GM23338 (cell line): ENCODE measurements at regions not wholly inside any gene's neighbourhood (a gene's known extent, or its start where the extent isn't known, plus 50 kb on each side); places are given as distances from the start of the nearest gene placed in this dataset.
A peak's percentile ranks its signal among the peaks of the same experiment; 100 is the strongest.

Source experiments
- ATAC-seq: fragments of 200-7000 bp; cut with Tn5 transposase; 3 replicates; pipeline ENCODE4 v1.9.1; 2020
- DNase-seq: peaks from one replicate; pipeline ENCODE4 v3.0.0-alpha.2; 2015; ENCODE audit warnings: low spot score
- H2AFZ ChIP-seq: fragments of 200-600 bp; sonication (generic); 2 replicates; pipeline ENCODE4 v1.8.0; 2016; ENCODE audit warnings: antibody characterized with exemption, mild to moderate bottlenecking, moderate library complexity
- H3F3A ChIP-seq: fragments of 200-600 bp; sonication (generic); replicated peaks from 2 replicates; pipeline ENCODE4 v1.8.0; 2017; ENCODE audit warnings: antibody characterized with exemption, mixed run types, low read depth
- H3K27ac ChIP-seq: fragments of 200-600 bp; sonication (generic); 2 replicates; pipeline ENCODE4 v1.6.1; 2016; ENCODE audit warnings: low read depth
- H3K27me3 ChIP-seq: fragments of 200-600 bp; sonication (generic); 2 replicates; pipeline ENCODE4 v1.8.0; 2016; ENCODE audit warnings: mild to moderate bottlenecking, mixed run types, moderate library complexity; ENCODE audit not compliant: insufficient read depth
- H3K36me3 ChIP-seq: fragments of 200-600 bp; sonication (generic); 2 replicates; pipeline ENCODE4 v1.8.0; 2016; ENCODE audit warnings: mild to moderate bottlenecking; ENCODE audit not compliant: insufficient read depth
- H3K4me1 ChIP-seq: fragments of 200-600 bp; sonication (generic); 2 replicates; pipeline ENCODE4 v1.8.0; 2016; ENCODE audit warnings: mild to moderate bottlenecking, moderate library complexity; ENCODE audit not compliant: insufficient read depth
- H3K4me2 ChIP-seq: fragments of 200-600 bp; sonication (generic); 2 replicates; pipeline ENCODE4 v1.7.1; 2017; ENCODE audit warnings: mixed run types
- H3K4me3 ChIP-seq: fragments of 200-600 bp; sonication (generic); 2 replicates; pipeline ENCODE4 v1.6.1; 2016; ENCODE audit warnings: mixed run types
- H3K79me2 ChIP-seq: fragments of 200-600 bp; sonication (generic); replicated peaks from 2 replicates; pipeline ENCODE4 v1.8.0; 2017; ENCODE audit warnings: mild to moderate bottlenecking; ENCODE audit not compliant: insufficient read depth
- H3K9me2 ChIP-seq: fragments of 200-600 bp; sonication (generic); 2 replicates; pipeline ENCODE4 v1.8.0; 2017; ENCODE audit not compliant: insufficient read depth
- H4K20me1 ChIP-seq: fragments of 200-600 bp; sonication (generic); replicated peaks from 2 replicates; pipeline ENCODE4 v1.8.0; 2017; ENCODE audit warnings: mild to moderate bottlenecking; ENCODE audit not compliant: insufficient read depth
- H3K27ac Mint-ChIP-seq: 2 replicates; pipeline ENCODE4 v1.8.0; 2020; ENCODE audit warnings: inconsistent platforms, mild to moderate bottlenecking, moderate library complexity, mixed read lengths
- H3K27me3 Mint-ChIP-seq: 3 replicates; pipeline ENCODE4 v1.8.0; 2022; ENCODE audit warnings: low read depth, mild to moderate bottlenecking, moderate library complexity, mixed read lengths, inconsistent platforms; ENCODE audit not compliant: insufficient read depth, poor library complexity
- H3K36me3 Mint-ChIP-seq: 3 replicates; pipeline ENCODE4 v1.8.0; 2021; ENCODE audit warnings: low read depth, mild to moderate bottlenecking, inconsistent platforms, moderate library complexity, mixed read lengths
- H3K4me1 Mint-ChIP-seq: 3 replicates; pipeline ENCODE4 v1.8.0; 2020; ENCODE audit warnings: mild to moderate bottlenecking, inconsistent platforms, mixed read lengths
- H3K4me3 Mint-ChIP-seq: 3 replicates; pipeline ENCODE4 v1.8.0; 2021; ENCODE audit warnings: moderate library complexity, mild to moderate bottlenecking, inconsistent platforms, mixed read lengths
- H3K9me3 Mint-ChIP-seq: 3 replicates; pipeline ENCODE4 v1.8.0; 2020; ENCODE audit warnings: moderate library complexity, mild to moderate bottlenecking, inconsistent platforms, mixed read lengths
- CREB1 ChIP-seq: fragments of 250-450 bp; sonication (Bioruptor Pico); IDR thresholded peaks from 2 replicates; pipeline ENCODE4 v1.5.0; 2020; ENCODE audit warnings: low read depth, mild to moderate bottlenecking, moderate library complexity
- EZH2 ChIP-seq: fragments of 200-600 bp; sonication (generic); IDR thresholded peaks from one replicate; pipeline ENCODE4 v1.8.0; 2017; ENCODE audit warnings: antibody characterized with exemption, mild to moderate bottlenecking, low read depth; ENCODE audit not compliant: unreplicated experiment
- JUNB ChIP-seq: IDR thresholded peaks from one replicate; pipeline ENCODE4 v1.6.1; 2016; ENCODE audit warnings: antibody characterized with exemption; ENCODE audit not compliant: unreplicated experiment
- POLR2AphosphoS5 ChIP-seq: IDR thresholded peaks from 2 replicates; pipeline ENCODE4 v1.6.1; 2016; ENCODE audit warnings: antibody characterized with exemption, low read depth
- STAT1 ChIP-seq: IDR thresholded peaks from one replicate; pipeline ENCODE4 v1.6.1; 2016; ENCODE audit warnings: antibody characterized with exemption; ENCODE audit not compliant: unreplicated experiment
- ZNF331 ChIP-seq: fragments of 250-450 bp; sonication (Bioruptor Pico); IDR thresholded peaks from 2 replicates; pipeline ENCODE4 v1.5.0; 2020; ENCODE audit warnings: low read depth, mild to moderate bottlenecking, moderate library complexity
- TF ChIP-seq, protein P1 (sequence below): IDR thresholded peaks from one replicate; pipeline ENCODE4 v1.6.1; 2018; ENCODE audit warnings: antibody characterized with exemption; ENCODE audit not compliant: unreplicated experiment
- TF ChIP-seq, protein P2 (sequence below): fragments of 250-450 bp; sonication (Bioruptor Pico); IDR thresholded peaks from 2 replicates; pipeline ENCODE4 v1.5.0; 2020; ENCODE audit warnings: mild to moderate bottlenecking, moderate library complexity
- TF ChIP-seq, protein P3 (sequence below), 2 experiments: fragments of 200-600 bp in 1 of 2; sonication (generic) in 1 of 2; conservative IDR thresholded peaks; 2 replicates each; pipeline versions ENCODE4 v1.5.1 to v1.6.1; 2016 to 2017; ENCODE audit warnings: antibody characterized with exemption in 2 of 2, low read depth in 2 of 2, mild to moderate bottlenecking in 2 of 2, moderate library complexity in 1 of 2

DNA sequence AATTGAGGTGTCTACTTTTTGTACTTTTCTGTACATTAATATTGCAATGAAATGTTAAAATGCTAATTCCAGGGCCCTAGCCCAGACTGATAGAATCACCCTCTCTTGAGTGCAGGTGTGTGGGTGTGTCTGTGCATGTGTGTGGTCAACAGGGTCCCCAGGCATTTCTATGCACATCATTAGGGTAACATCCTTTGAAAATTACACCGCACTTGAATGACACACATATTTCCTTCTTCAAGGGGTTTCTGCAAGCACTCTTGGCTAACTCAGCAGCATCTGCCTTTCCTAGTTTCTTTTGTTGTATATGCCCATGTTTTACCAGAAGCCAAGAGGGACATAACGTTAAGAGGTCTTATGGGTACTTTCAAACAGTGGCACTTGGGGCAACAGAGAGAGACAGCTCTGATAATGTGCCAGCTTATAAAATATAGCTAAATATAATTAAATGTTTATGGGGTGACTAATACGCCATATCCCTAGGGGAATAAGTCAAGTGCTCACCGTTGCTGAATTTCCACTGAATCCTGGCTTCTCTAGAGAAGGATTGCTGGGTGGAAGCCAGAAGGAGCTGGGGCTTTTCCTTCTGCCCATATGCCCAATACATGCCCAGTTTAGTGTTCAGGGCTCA is 54.5 kb upstream of the LRIG1 start:
- no peak overlapping the region for H3K4me3 Mint-ChIP-seq
- Histone ChIP-seq H3K79me2 (no peaks in the 10 kb centered on the region), H3K4me1 (peaks cover 34% of the 10 kb centered on the region), H3K9me2 (no peaks in the 10 kb centered on the region), H3K27ac (no peak overlapping the region), H3K4me3 (no peak overlapping the region), H3K27me3 (no peaks in the 10 kb centered on the region), H3K4me2 (peak overlapping the region; percentile 48; the same call in 1 of the 2 replicates), H4K20me1 (no peaks in the 10 kb centered on the region), H3K36me3 (peaks cover 2% of the 10 kb centered on the region), H2AFZ (no peak overlapping the region), H3F3A (no peaks in the 10 kb centered on the region)
- ATAC-seq = no peak
- H3K36me3 Mint-ChIP-seq = peaks cover 17% of the 10 kb centered on the region
- DNase-seq = no peak
- peaks cover 33% of the 10 kb centered on the region for H3K4me1 Mint-ChIP-seq
- no peak for TF ChIP-seq STAT1
- TF ChIP-seq JUNB = no peak
- TF ChIP-seq, protein P1, sequence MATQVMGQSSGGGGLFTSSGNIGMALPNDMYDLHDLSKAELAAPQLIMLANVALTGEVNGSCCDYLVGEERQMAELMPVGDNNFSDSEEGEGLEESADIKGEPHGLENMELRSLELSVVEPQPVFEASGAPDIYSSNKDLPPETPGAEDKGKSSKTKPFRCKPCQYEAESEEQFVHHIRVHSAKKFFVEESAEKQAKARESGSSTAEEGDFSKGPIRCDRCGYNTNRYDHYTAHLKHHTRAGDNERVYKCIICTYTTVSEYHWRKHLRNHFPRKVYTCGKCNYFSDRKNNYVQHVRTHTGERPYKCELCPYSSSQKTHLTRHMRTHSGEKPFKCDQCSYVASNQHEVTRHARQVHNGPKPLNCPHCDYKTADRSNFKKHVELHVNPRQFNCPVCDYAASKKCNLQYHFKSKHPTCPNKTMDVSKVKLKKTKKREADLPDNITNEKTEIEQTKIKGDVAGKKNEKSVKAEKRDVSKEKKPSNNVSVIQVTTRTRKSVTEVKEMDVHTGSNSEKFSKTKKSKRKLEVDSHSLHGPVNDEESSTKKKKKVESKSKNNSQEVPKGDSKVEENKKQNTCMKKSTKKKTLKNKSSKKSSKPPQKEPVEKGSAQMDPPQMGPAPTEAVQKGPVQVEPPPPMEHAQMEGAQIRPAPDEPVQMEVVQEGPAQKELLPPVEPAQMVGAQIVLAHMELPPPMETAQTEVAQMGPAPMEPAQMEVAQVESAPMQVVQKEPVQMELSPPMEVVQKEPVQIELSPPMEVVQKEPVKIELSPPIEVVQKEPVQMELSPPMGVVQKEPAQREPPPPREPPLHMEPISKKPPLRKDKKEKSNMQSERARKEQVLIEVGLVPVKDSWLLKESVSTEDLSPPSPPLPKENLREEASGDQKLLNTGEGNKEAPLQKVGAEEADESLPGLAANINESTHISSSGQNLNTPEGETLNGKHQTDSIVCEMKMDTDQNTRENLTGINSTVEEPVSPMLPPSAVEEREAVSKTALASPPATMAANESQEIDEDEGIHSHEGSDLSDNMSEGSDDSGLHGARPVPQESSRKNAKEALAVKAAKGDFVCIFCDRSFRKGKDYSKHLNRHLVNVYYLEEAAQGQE = no peak
- H3K27ac Mint-ChIP-seq = no peak overlapping the region
- H3K27me3 Mint-ChIP-seq = no peaks in the 10 kb centered on the region
- H3K9me3 Mint-ChIP-seq = peaks cover 18% of the 10 kb centered on the region

DNA sequence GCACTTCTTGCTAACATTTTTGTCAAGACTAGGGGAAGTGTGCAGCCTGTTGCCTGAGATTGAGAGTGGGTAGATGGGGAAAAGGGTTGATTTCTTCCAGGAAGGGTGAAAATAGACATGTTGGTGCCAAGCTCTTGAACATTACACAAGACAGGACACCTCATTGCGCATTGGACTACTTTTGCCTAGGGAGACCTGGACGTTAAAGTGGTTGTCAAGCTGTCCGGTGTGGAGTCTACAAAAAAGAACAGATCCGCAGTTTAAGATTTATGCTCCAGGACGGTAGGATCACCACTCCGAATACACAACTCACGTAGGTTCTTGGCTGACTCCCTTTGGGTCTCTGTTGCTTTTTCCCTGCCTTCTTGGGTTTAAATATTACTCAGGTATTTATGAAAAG is 56.3 kb upstream of the LRIG1 start:
- Histone ChIP-seq H3K9me2 (0 out of 2 replicates have a peak, but pooled peaks cover 3% of the 10 kb centered on the region), H3K4me2 (no peak overlapping the region), H3K27me3 (no peaks in the 10 kb centered on the region), H3F3A (no peaks in the 10 kb centered on the region), H4K20me1 (no peaks in the 10 kb centered on the region), H3K4me1 (peaks cover 34% of the 10 kb centered on the region), H3K27ac (no peak overlapping the region), H3K79me2 (no peaks in the 10 kb centered on the region), H2AFZ (no peak overlapping the region), H3K36me3 (peaks cover 7% of the 10 kb centered on the region), H3K4me3 (no peak overlapping the region)
- no peak overlapping the region for H3K4me3 Mint-ChIP-seq
- H3K36me3 Mint-ChIP-seq = peaks cover 23% of the 10 kb centered on the region
- H3K4me1 Mint-ChIP-seq = peaks cover 28% of the 10 kb centered on the region
- H3K27me3 Mint-ChIP-seq = no peaks in the 10 kb centered on the region
- DNase-seq (no peak), ATAC-seq (no peak)
- H3K9me3 Mint-ChIP-seq = peaks cover 28% of the 10 kb centered on the region
- H3K27ac Mint-ChIP-seq = no peak overlapping the region
- TF ChIP-seq POLR2AphosphoS5 (no peak), EZH2 (no peak), ZNF331 (CRISPR knock-in tag) (no peak), STAT1 (no peak), CREB1 (CRISPR knock-in tag) (no peak)
- TF ChIP-seq, protein P2, sequence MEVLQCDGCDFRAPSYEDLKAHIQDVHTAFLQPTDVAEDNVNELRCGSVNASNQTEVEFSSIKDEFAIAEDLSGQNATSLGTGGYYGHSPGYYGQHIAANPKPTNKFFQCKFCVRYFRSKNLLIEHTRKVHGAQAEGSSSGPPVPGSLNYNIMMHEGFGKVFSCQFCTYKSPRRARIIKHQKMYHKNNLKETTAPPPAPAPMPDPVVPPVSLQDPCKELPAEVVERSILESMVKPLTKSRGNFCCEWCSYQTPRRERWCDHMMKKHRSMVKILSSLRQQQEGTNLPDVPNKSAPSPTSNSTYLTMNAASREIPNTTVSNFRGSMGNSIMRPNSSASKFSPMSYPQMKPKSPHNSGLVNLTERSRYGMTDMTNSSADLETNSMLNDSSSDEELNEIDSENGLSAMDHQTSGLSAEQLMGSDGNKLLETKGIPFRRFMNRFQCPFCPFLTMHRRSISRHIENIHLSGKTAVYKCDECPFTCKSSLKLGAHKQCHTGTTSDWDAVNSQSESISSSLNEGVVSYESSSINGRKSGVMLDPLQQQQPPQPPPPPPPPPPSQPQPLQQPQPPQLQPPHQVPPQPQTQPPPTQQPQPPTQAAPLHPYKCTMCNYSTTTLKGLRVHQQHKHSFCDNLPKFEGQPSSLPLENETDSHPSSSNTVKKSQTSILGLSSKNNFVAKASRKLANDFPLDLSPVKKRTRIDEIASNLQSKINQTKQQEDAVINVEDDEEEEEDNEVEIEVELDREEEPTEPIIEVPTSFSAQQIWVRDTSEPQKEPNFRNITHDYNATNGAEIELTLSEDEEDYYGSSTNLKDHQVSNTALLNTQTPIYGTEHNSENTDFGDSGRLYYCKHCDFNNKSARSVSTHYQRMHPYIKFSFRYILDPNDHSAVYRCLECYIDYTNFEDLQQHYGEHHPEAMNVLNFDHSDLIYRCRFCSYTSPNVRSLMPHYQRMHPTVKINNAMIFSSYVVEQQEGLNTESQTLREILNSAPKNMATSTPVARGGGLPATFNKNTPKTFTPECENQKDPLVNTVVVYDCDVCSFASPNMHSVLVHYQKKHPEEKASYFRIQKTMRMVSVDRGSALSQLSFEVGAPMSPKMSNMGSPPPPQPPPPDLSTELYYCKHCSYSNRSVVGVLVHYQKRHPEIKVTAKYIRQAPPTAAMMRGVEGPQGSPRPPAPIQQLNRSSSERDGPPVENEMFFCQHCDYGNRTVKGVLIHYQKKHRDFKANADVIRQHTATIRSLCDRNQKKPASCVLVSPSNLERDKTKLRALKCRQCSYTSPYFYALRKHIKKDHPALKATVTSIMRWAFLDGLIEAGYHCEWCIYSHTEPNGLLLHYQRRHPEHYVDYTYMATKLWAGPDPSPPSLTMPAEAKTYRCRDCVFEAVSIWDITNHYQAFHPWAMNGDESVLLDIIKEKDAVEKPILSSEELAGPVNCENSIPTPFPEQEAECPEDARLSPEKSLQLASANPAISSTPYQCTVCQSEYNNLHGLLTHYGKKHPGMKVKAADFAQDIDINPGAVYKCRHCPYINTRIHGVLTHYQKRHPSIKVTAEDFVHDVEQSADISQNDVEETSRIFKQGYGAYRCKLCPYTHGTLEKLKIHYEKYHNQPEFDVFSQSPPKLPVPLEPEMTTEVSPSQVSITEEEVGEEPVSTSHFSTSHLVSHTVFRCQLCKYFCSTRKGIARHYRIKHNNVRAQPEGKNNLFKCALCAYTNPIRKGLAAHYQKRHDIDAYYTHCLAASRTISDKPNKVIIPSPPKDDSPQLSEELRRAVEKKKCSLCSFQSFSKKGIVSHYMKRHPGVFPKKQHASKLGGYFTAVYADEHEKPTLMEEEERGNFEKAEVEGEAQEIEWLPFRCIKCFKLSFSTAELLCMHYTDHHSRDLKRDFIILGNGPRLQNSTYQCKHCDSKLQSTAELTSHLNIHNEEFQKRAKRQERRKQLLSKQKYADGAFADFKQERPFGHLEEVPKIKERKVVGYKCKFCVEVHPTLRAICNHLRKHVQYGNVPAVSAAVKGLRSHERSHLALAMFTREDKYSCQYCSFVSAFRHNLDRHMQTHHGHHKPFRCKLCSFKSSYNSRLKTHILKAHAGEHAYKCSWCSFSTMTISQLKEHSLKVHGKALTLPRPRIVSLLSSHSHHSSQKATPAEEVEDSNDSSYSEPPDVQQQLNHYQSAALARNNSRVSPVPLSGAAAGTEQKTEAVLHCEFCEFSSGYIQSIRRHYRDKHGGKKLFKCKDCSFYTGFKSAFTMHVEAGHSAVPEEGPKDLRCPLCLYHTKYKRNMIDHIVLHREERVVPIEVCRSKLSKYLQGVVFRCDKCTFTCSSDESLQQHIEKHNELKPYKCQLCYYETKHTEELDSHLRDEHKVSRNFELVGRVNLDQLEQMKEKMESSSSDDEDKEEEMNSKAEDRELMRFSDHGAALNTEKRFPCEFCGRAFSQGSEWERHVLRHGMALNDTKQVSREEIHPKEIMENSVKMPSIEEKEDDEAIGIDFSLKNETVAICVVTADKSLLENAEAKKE (CRISPR knock-in tag) = no peak
- TF ChIP-seq, protein P3, sequence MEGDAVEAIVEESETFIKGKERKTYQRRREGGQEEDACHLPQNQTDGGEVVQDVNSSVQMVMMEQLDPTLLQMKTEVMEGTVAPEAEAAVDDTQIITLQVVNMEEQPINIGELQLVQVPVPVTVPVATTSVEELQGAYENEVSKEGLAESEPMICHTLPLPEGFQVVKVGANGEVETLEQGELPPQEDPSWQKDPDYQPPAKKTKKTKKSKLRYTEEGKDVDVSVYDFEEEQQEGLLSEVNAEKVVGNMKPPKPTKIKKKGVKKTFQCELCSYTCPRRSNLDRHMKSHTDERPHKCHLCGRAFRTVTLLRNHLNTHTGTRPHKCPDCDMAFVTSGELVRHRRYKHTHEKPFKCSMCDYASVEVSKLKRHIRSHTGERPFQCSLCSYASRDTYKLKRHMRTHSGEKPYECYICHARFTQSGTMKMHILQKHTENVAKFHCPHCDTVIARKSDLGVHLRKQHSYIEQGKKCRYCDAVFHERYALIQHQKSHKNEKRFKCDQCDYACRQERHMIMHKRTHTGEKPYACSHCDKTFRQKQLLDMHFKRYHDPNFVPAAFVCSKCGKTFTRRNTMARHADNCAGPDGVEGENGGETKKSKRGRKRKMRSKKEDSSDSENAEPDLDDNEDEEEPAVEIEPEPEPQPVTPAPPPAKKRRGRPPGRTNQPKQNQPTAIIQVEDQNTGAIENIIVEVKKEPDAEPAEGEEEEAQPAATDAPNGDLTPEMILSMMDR (conservative IDR thresholded peaks at IDR 0.05; ENCODE audit: low read depth in 2 of 2) = no peak
